Transverse colon (tissue), 4 donors: ENCODE measurements at regions not wholly inside any gene's neighbourhood (a gene's known extent, or its start where the extent isn't known, plus 50 kb on each side); places are given as distances from the start of the nearest gene placed in this dataset.

Source experiments
- DNase-seq: peaks from one replicate; pipeline ENCODE4 v3.0.0-alpha.2; 2019
- H3K27ac ChIP-seq, 4 donors: fragments of 200-600 bp; sonication (generic); 2 replicates each; pipeline ENCODE4 v1.5.1; 2016 to 2018; ENCODE audit warnings: inconsistent platforms in 4 of 4
- H3K27me3 ChIP-seq: fragments of 200-600 bp; sonication (generic); 2 replicates; pipeline ENCODE4 v1.5.1; 2017; ENCODE audit warnings: inconsistent platforms
- H3K36me3 ChIP-seq, 4 donors: fragments of 200-600 bp; sonication (generic); 2 replicates each; pipeline ENCODE4 v1.5.1; 2017 to 2019; ENCODE audit warnings: inconsistent platforms in 4 of 4
- H3K4me1 ChIP-seq, 4 donors: fragments of 200-600 bp; sonication (generic); 2 replicates each; pipeline ENCODE4 v1.5.1; 2017 to 2020; ENCODE audit warnings: inconsistent platforms in 4 of 4
- H3K4me3 ChIP-seq, 4 donors: fragments of 200-600 bp; sonication (generic); 1 replicate in 1 of 4; 2 replicates in 3 of 4; pipeline versions ENCODE4 v1.5.1 to v1.6.1; 2017 to 2019; ENCODE audit warnings: inconsistent platforms in 4 of 4
- H3K9me3 ChIP-seq, 2 donors: fragments of 200-600 bp; sonication (generic); 2 replicates each; pipeline ENCODE4 v1.5.1; 2017 to 2019; ENCODE audit warnings: inconsistent platforms in 2 of 2
- EP300 ChIP-seq: sonication (generic); formaldehyde crosslinking; IDR thresholded peaks from one replicate; pipeline ENCODE4 v1.6.1; 2017; ENCODE audit warnings: antibody characterized with exemption, low read depth
- POLR2A ChIP-seq: fragments of 450-650 bp; IDR thresholded peaks from one replicate; pipeline ENCODE4 v1.6.1; 2016; ENCODE audit warnings: antibody characterized with exemption, mild to moderate bottlenecking, moderate library complexity
- POLR2AphosphoS5 ChIP-seq, 3 donors: sonication (generic); formaldehyde crosslinking; IDR thresholded peaks; one replicate each; pipeline ENCODE4 v1.6.1; 2016; ENCODE audit warnings: antibody characterized with exemption in 3 of 3
- WGBS, 2 donors: methylation state at CpG; one replicate each; pipeline ENCODE4 v1.1.5; 2018; ENCODE audit warnings: low coverage in 1 of 2; 5-methylcytosine and 5-hydroxymethylcytosine counted together
- in situ Hi-C, 4 donors: fragments of 200-750 bp; cut with MboI; loops; one replicate each; pipeline versions ENCODE4 v1.15.0 to v1.15.1; 2017; ENCODE audit warnings: low sequenced_read_pairs in 3 of 4, low pct_ligation_motif_present in 1 of 4, low pct_unique_long_range_greater_than_20kb in 1 of 4
- intact Hi-C: fragments of 100-400 bp; cut with DNase I; formaldehyde crosslinking; loops from one replicate; pipeline ENCODE4 v1.15.1; 2023; ENCODE audit warnings: low total_unique reads
- TF ChIP-seq, protein P1 (sequence below), 5 experiments: fragments of 200-600 bp in 3 of 5; fragments of 450-650 bp in 2 of 5; sonication (generic) in 3 of 5; IDR thresholded peaks; 1 replicate in 2 of 5; 2 replicates in 3 of 5; pipeline ENCODE4 v1.5.1; 2016 to 2017; ENCODE audit warnings: antibody characterized with exemption in 5 of 5, inconsistent platforms in 3 of 5, mild to moderate bottlenecking in 2 of 5, moderate library complexity in 1 of 5

DNA sequence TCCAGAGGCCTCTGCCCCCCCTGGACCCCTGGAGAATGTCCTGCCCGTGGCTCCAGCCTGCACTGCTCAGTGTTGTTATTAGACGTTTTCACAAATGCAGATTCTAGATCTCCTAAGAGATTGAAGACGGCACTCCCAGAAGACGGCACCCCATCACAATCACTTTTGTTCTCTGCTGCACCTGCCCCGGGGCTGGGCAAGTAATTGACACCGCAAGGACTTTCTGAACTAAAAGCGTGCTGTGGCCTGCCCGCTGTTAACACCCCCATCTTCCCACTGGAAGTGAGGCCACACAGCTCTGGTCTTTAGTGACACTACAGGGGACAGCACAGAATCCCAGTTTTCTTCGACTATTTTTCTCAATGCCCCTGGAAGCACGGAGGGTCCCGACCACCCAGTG lies 256.9 kb downstream of the ENGASE start:
- 60 to 70% methylated on average over 1 to 11 of the region's 11 CpGs for WGBS, 2 donors
- Histone ChIP-seq H3K4me3 (no peak overlapping the region), H3K27ac (no peak overlapping the region), H3K36me3 (no peaks in the 10 kb centered on the region), H3K4me1 (no peaks in the 10 kb centered on the region), H3K9me3 (no peaks in the 10 kb centered on the region), H3K27me3 (peaks cover 26% of the 10 kb centered on the region)
- DNase-seq = no peak
- intact Hi-C loops = no loop called here
- TF ChIP-seq EP300 (no peak), POLR2A (no peak), POLR2AphosphoS5 (IDR thresholded peaks at IDR 0.05) (no peak)
- TF ChIP-seq, protein P1, sequence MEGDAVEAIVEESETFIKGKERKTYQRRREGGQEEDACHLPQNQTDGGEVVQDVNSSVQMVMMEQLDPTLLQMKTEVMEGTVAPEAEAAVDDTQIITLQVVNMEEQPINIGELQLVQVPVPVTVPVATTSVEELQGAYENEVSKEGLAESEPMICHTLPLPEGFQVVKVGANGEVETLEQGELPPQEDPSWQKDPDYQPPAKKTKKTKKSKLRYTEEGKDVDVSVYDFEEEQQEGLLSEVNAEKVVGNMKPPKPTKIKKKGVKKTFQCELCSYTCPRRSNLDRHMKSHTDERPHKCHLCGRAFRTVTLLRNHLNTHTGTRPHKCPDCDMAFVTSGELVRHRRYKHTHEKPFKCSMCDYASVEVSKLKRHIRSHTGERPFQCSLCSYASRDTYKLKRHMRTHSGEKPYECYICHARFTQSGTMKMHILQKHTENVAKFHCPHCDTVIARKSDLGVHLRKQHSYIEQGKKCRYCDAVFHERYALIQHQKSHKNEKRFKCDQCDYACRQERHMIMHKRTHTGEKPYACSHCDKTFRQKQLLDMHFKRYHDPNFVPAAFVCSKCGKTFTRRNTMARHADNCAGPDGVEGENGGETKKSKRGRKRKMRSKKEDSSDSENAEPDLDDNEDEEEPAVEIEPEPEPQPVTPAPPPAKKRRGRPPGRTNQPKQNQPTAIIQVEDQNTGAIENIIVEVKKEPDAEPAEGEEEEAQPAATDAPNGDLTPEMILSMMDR (IDR thresholded peaks at IDR 0.05) = no peak
- in situ Hi-C loops = no loop called here

DNA sequence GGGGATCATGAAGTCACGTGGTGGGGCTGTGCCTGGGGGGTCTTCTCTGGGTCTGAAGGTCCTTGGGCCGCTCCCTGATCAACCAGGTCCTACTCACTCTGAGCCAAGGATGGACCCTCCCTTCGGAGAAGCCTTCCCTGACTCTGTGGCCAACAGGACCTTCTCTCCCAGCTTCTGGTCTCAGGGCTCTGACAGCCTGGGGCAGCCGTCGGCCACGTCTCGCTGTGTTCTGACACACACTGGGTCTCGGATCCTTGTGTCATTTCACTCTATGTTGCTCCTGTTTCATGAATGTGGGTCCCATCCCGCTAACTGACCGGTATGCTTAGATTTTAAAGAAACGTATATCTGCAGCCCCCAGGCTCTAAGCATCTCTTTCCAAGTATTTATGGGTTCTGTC lies 256.1 kb downstream of the ENGASE start:
- DNase-seq = no peak
- Histone ChIP-seq H3K4me1 (no peaks in the 10 kb centered on the region), H3K27me3 (peaks cover 26% of the 10 kb centered on the region), H3K9me3 (no peaks in the 10 kb centered on the region), H3K36me3 (no peaks in the 10 kb centered on the region), H3K27ac (no peak overlapping the region), H3K4me3 (no peak overlapping the region)
- intact Hi-C loops = no loop called here
- in situ Hi-C loops = no loop called here
- TF ChIP-seq EP300 = no peak
- TF ChIP-seq, protein P1 (IDR thresholded peaks at IDR 0.05) = no peak
- TF ChIP-seq POLR2A = no peak
- TF ChIP-seq POLR2AphosphoS5 (IDR thresholded peaks at IDR 0.05) = no peak
- WGBS, 2 donors = 72% methylated on average over 11 of the region's 11 CpGs; no CpG with 5 or more reads in 1 of the 2 donors

DNA sequence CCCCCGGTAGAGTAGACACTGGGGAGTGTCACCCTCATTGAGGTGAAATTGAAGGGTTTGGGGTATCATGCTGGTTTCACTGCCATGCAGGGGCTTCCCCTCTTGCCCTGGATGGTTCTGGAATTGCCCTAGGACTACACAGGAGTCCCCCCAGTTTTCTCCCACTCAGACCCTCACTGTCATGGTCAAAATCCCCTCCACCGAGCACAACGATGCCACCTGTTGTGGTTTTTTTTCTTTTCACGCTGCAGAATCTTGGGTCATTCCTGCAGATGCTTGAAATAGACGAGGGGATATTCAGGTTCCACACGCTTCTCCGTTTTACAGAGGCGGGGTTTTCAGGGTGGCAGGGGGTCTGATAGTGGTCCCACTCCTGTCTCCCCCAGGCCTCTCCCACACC lies 255.6 kb downstream of the ENGASE start:
- Histone ChIP-seq H3K27me3 (peaks cover 26% of the 10 kb centered on the region), H3K4me1 (no peaks in the 10 kb centered on the region), H3K36me3 (no peaks in the 10 kb centered on the region), H3K27ac (no peak overlapping the region), H3K4me3 (no peak overlapping the region), H3K9me3 (no peaks in the 10 kb centered on the region)
- 73% methylated on average over 8 of the region's 8 CpGs; no CpG with 5 or more reads in 1 of the 2 donors for WGBS, 2 donors
- intact Hi-C loops = no loop called here
- no peak for DNase-seq
- in situ Hi-C loops = no loop called here
- TF ChIP-seq, protein P1 (IDR thresholded peaks at IDR 0.05) = no peak

DNA sequence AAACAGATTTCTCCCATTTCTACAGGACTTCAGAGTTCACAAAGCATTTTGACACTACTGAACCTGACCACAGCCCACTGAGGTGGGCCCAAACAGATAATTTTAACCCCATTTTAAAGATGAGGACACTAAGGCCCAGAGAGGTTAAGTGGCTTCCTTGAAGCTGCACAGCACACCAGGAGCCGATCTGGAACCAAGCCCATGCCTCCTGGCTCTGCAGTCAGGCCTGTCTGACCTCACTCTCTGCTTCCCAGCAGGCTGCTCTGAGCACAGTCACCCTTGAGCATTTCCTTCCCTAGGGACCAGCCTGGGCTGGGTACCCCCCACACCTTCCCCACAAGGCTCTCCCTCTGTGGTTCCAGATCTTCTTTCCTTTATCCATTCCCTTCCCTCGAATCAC lies 252.2 kb downstream of the ENGASE start:
- Histone ChIP-seq H3K4me1 (no peaks in the 10 kb centered on the region), H3K27ac (no peak overlapping the region), H3K27me3 (peaks cover 21% of the 10 kb centered on the region), H3K36me3 (no peaks in the 10 kb centered on the region), H3K9me3 (no peaks in the 10 kb centered on the region), H3K4me3 (no peak overlapping the region)
- intact Hi-C loops (no loop called here), in situ Hi-C loops (no loop called here)
- DNase-seq = no peak
- 20 to 38% methylated on average over 1 to 2 of the region's 2 CpGs for WGBS, 2 donors
- no peak for TF ChIP-seq EP300
- TF ChIP-seq, protein P1 (IDR thresholded peaks at IDR 0.05) = no peak
- no peak for TF ChIP-seq POLR2A
- no peak for TF ChIP-seq POLR2AphosphoS5 (IDR thresholded peaks at IDR 0.05)
